H9 (cell line): ENCODE measurements at regions not wholly inside any gene's neighbourhood (a gene's known extent, or its start where the extent isn't known, plus 50 kb on each side); places are given as distances from the start of the nearest gene placed in this dataset.

Experiments
- DNase-seq: peaks from one replicate; pipeline ENCODE4 v3.0.0-alpha.2; 2017
- H2AFZ ChIP-seq: one replicate; pipeline ENCODE4 v1.6.1; 2013; ENCODE audit warnings: mild to moderate bottlenecking, low read length, control low read depth, moderate library complexity
- H2AK5ac ChIP-seq: 2 replicates; pipeline ENCODE4 v1.6.1; 2013; ENCODE audit warnings: low read length, control low read depth, mixed read lengths; ENCODE audit not compliant: insufficient read length
- H2BK120ac ChIP-seq: one replicate; pipeline ENCODE4 v1.6.1; 2013; ENCODE audit warnings: low read depth, mild to moderate bottlenecking, low read length, control low read depth, inconsistent platforms; ENCODE audit not compliant: poor library complexity, severe bottlenecking
- H2BK12ac ChIP-seq: 2 replicates; pipeline ENCODE4 v1.6.1; 2013; ENCODE audit warnings: low read length, control low read depth, mixed read lengths, low read depth; ENCODE audit not compliant: insufficient read length
- H2BK15ac ChIP-seq: 2 replicates; pipeline ENCODE4 v1.6.1; 2013; ENCODE audit warnings: low read depth, low read length, control low read depth
- H2BK20ac ChIP-seq: one replicate; pipeline ENCODE4 v1.6.1; 2013; ENCODE audit warnings: low read depth, mild to moderate bottlenecking, low read length, control low read depth, inconsistent platforms; ENCODE audit not compliant: poor library complexity, severe bottlenecking
- H2BK5ac ChIP-seq: 2 replicates; pipeline ENCODE4 v1.6.1; 2013; ENCODE audit warnings: low read length, control low read depth, mixed read lengths; ENCODE audit not compliant: insufficient read length
- H3K14ac ChIP-seq: 2 replicates; pipeline ENCODE4 v1.6.1; 2013; ENCODE audit warnings: low read length, control low read depth; ENCODE audit not compliant: insufficient read depth
- H3K18ac ChIP-seq: 2 replicates; pipeline ENCODE4 v1.6.1; 2013; ENCODE audit warnings: low read depth, mild to moderate bottlenecking, mixed read lengths, low read length, control low read depth; ENCODE audit not compliant: insufficient read length
- H3K23ac ChIP-seq: 2 replicates; pipeline ENCODE4 v1.6.1; 2013; ENCODE audit warnings: low read length, control low read depth, mixed read lengths, low read depth; ENCODE audit not compliant: insufficient read length
- H3K23me2 ChIP-seq: 2 replicates; pipeline ENCODE4 v1.6.1; 2013; ENCODE audit warnings: low read depth, mild to moderate bottlenecking, mixed read lengths, low read length, control low read depth; ENCODE audit not compliant: insufficient read length, poor library complexity, severe bottlenecking
- H3K27ac ChIP-seq: 2 replicates; pipeline ENCODE4 v1.5.1; 2013; ENCODE audit warnings: low read length, control low read depth, mixed read lengths, low read depth; ENCODE audit not compliant: insufficient read length
- H3K27me3 ChIP-seq: 2 replicates; pipeline ENCODE4 v1.6.1; 2013; ENCODE audit warnings: low read length, control low read depth, inconsistent platforms; ENCODE audit not compliant: insufficient read depth
- H3K4ac ChIP-seq: 2 replicates; pipeline ENCODE4 v1.6.1; 2013; ENCODE audit warnings: low read depth, mild to moderate bottlenecking, control low read depth, inconsistent platforms, low read length, moderate library complexity
- H3K4me1 ChIP-seq: 2 replicates; pipeline ENCODE4 v1.6.1; 2013; ENCODE audit warnings: low read length, control low read depth, inconsistent platforms; ENCODE audit not compliant: insufficient read depth
- H3K4me2 ChIP-seq: 2 replicates; pipeline ENCODE4 v1.6.1; 2013; ENCODE audit warnings: low read length, control low read depth, mixed read lengths; ENCODE audit not compliant: insufficient read length, insufficient read depth
- H3K56ac ChIP-seq: 2 replicates; pipeline ENCODE4 v1.6.1; 2013; ENCODE audit warnings: low read depth, mild to moderate bottlenecking, mixed read lengths, low read length, control low read depth; ENCODE audit not compliant: insufficient read length
- H3K79me1 ChIP-seq: 2 replicates; pipeline ENCODE4 v1.6.1; 2013; ENCODE audit warnings: low read depth, mild to moderate bottlenecking, moderate library complexity, low read length, control low read depth, inconsistent platforms; ENCODE audit not compliant: insufficient read depth, poor library complexity, severe bottlenecking
- H3K79me2 ChIP-seq: 2 replicates; pipeline ENCODE4 v1.6.1; 2013; ENCODE audit warnings: low read length, control low read depth, inconsistent platforms; ENCODE audit not compliant: insufficient read depth
- H3K9ac ChIP-seq: 2 replicates; pipeline ENCODE4 v1.6.1; 2013; ENCODE audit warnings: low read length, control low read depth, mixed read lengths; ENCODE audit not compliant: insufficient read length; ENCODE audit errors: extremely low read depth
- H3K9me3 ChIP-seq: one replicate; pipeline ENCODE4 v1.6.1; 2013; ENCODE audit warnings: low read depth, low read length, inconsistent platforms; ENCODE audit not compliant: control insufficient read depth
- H3T11ph ChIP-seq: one replicate; pipeline ENCODE4 v1.6.1; 2013; ENCODE audit warnings: mild to moderate bottlenecking, low read length, control low read depth, inconsistent platforms
- H4K20me1 ChIP-seq: one replicate; pipeline ENCODE4 v1.6.1; 2013; ENCODE audit not compliant: control insufficient read depth, insufficient read length, insufficient read depth
- H4K5ac ChIP-seq: 2 replicates; pipeline ENCODE4 v1.6.1; 2013; ENCODE audit warnings: low read depth, mild to moderate bottlenecking, mixed read lengths, low read length, control low read depth; ENCODE audit not compliant: insufficient read length
- H4K8ac ChIP-seq: replicated peaks from 2 replicates; pipeline ENCODE4 v1.6.1; 2013; ENCODE audit warnings: low read length, control low read depth, mixed read lengths, low read depth; ENCODE audit not compliant: insufficient read length
- H4K91ac ChIP-seq: 2 replicates; pipeline ENCODE4 v1.6.1; 2013; ENCODE audit warnings: low read depth, mild to moderate bottlenecking, moderate library complexity, mixed read lengths, low read length, control low read depth; ENCODE audit not compliant: insufficient read length
- H3K27ac Mint-ChIP-seq, 3 experiments: 2 replicates in 2 of 3; 3 replicates in 1 of 3; pipeline ENCODE4 v1.8.0; 2020 to 2021; ENCODE audit warnings: mixed read lengths in 3 of 3, mild to moderate bottlenecking in 1 of 3, moderate library complexity in 1 of 3
- H3K27me3 Mint-ChIP-seq: 2 replicates; pipeline ENCODE4 v1.8.0; 2021; ENCODE audit warnings: low read depth, mild to moderate bottlenecking, moderate library complexity, mixed read lengths
- H3K36me3 Mint-ChIP-seq, 3 experiments: 2 replicates in 2 of 3; 3 replicates in 1 of 3; pipeline ENCODE4 v1.8.0; 2020 to 2021; ENCODE audit warnings: low read depth in 3 of 3, mixed read lengths in 3 of 3; ENCODE audit not compliant: insufficient read depth in 1 of 3
- H3K4me1 Mint-ChIP-seq, 2 experiments: 2 replicates each; pipeline ENCODE4 v1.8.0; 2020; ENCODE audit warnings: mixed read lengths in 2 of 2
- H3K4me3 Mint-ChIP-seq, 2 experiments: 2 replicates in 1 of 2; 3 replicates in 1 of 2; pipeline ENCODE4 v1.8.0; 2020 to 2021; ENCODE audit warnings: mild to moderate bottlenecking in 2 of 2, mixed read lengths in 2 of 2, moderate library complexity in 1 of 2
- H3K9me3 Mint-ChIP-seq, 2 experiments: 2 replicates in 1 of 2; 3 replicates in 1 of 2; pipeline ENCODE4 v1.8.0; 2020; ENCODE audit warnings: mild to moderate bottlenecking in 2 of 2, mixed read lengths in 2 of 2, moderate library complexity in 1 of 2
- CTCF ChIP-seq: fragments of 200-600 bp; sonication (generic); conservative IDR thresholded peaks from 3 replicates; pipeline ENCODE4 v1.8.0; 2021; ENCODE audit warnings: antibody characterized with exemption, mild to moderate bottlenecking
- WGBS: extraction: QIAGEN DNeasy Blood & Tissue Kit; methylation state at CpG from one replicate; pipeline ENCODE4 v1.1.7; 2013; ENCODE audit warnings: missing lambda C conversion rate, low lambda C conversion rate, mixed read lengths; ENCODE audit not compliant: insufficient read length; ENCODE audit errors: extremely low coverage; 5-methylcytosine and 5-hydroxymethylcytosine counted together

- Histone ChIP-seq H3K79me2 (no peaks in the 10 kb centered on the region), H3K4me1 (no peaks in the 10 kb centered on the region), H4K5ac (no peak overlapping the region), H4K8ac (no peak overlapping the region), H3K9ac (no peak overlapping the region), H3K23me2 (no peaks in the 10 kb centered on the region), H3K14ac (no peak overlapping the region), H2BK15ac (no peak overlapping the region), H2BK5ac (no peak overlapping the region), H3K27ac (no peak overlapping the region), H3K56ac (no peak overlapping the region), H3T11ph (no peak overlapping the region), H3K79me1 (no peaks in the 10 kb centered on the region), H3K23ac (no peak overlapping the region), H4K20me1 (no peaks in the 10 kb centered on the region), H3K18ac (no peak overlapping the region), H3K4me2 (no peak overlapping the region), H3K9me3 (no peaks in the 10 kb centered on the region), H2AFZ (no peak overlapping the region), H2BK20ac (no peak overlapping the region), H2BK12ac (no peak overlapping the region), H3K4ac (no peak overlapping the region), H2BK120ac (no peak overlapping the region), H2AK5ac (no peak overlapping the region), H4K91ac (no peak overlapping the region), H3K27me3 (no peaks in the 10 kb centered on the region)
- DNase-seq: no peak
- no peaks in the 10 kb centered on the region for H3K9me3 Mint-ChIP-seq
- no peak overlapping the region for H3K4me3 Mint-ChIP-seq
- no peaks in the 10 kb centered on the region for H3K4me1 Mint-ChIP-seq
- no peaks in the 10 kb centered on the region for H3K27me3 Mint-ChIP-seq
- WGBS: no CpG with 5 or more reads among the region's 2 CpGs
- no peak overlapping the region for H3K27ac Mint-ChIP-seq
- no peaks in the 10 kb centered on the region for H3K36me3 Mint-ChIP-seq
- TF ChIP-seq CTCF: no peak
Measured at GRCh38 chr5:21452449-21452848, 1400.7 kb downstream of the CDH12 start.
